ENCODE measurements at regions not wholly inside any gene's neighbourhood (a gene's known extent, or its start where the extent isn't known, plus 50 kb on each side); places are given as distances from the start of the nearest gene placed in this dataset.

- TF ChIP-seq CTCF (IDR thresholded peaks at IDR 0.05 in 8 of 11, conservative IDR thresholded peaks at IDR 0.05 in 3 of 11) (no peak), POLR2AphosphoS5 (IDR thresholded peaks at IDR 0.05) (no peak), POLR2A (IDR thresholded peaks at IDR 0.05) (no peak)
Measured at GRCh38 chr17:79473876-79474440, 136.9 kb downstream of the RBFOX3 start.
